Neural crest cell (in vitro differentiated cells): ENCODE measurements at regions not wholly inside any gene's neighbourhood (a gene's known extent, or its start where the extent isn't known, plus 50 kb on each side); places are given as distances from the start of the nearest gene placed in this dataset.

Experiments used
- DNase-seq: peaks from one replicate; pipeline ENCODE4 v3.0.0; 2021; ENCODE audit warnings: low read depth, mixed read lengths, low spot score
- H3K27ac Mint-ChIP-seq: one replicate; pipeline ENCODE4 v1.8.0; 2021; ENCODE audit warnings: mild to moderate bottlenecking, mixed read lengths; ENCODE audit not compliant: unreplicated experiment
- H3K27me3 Mint-ChIP-seq: 2 replicates; pipeline ENCODE4 v1.8.0; 2021; ENCODE audit warnings: low read depth, mild to moderate bottlenecking, mixed read lengths
- H3K36me3 Mint-ChIP-seq: 2 replicates; pipeline ENCODE4 v1.8.0; 2021; ENCODE audit warnings: low read depth, mild to moderate bottlenecking, mixed read lengths
- H3K4me1 Mint-ChIP-seq: 2 replicates; pipeline ENCODE4 v1.8.0; 2021; ENCODE audit warnings: mixed read lengths
- H3K4me3 Mint-ChIP-seq: one replicate; pipeline ENCODE4 v1.8.0; 2021; ENCODE audit warnings: mild to moderate bottlenecking, mixed read lengths
- H3K9me3 Mint-ChIP-seq: 2 replicates; pipeline ENCODE4 v1.8.0; 2021; ENCODE audit warnings: mixed read lengths
- TF ChIP-seq, protein P1 (sequence below): fragments of 200-600 bp; sonication (generic); conservative IDR thresholded peaks from 2 replicates; pipeline ENCODE4 v1.5.0; 2021; ENCODE audit warnings: antibody characterized with exemption, mild to moderate bottlenecking

- H3K4me3 Mint-ChIP-seq, result no peak overlapping the region
- H3K27me3 Mint-ChIP-seq, result no peaks in the 10 kb centered on the region
- peaks cover 5% of the 10 kb centered on the region for H3K9me3 Mint-ChIP-seq
- peaks cover 9% of the 10 kb centered on the region for H3K36me3 Mint-ChIP-seq
- TF ChIP-seq, protein P1, sequence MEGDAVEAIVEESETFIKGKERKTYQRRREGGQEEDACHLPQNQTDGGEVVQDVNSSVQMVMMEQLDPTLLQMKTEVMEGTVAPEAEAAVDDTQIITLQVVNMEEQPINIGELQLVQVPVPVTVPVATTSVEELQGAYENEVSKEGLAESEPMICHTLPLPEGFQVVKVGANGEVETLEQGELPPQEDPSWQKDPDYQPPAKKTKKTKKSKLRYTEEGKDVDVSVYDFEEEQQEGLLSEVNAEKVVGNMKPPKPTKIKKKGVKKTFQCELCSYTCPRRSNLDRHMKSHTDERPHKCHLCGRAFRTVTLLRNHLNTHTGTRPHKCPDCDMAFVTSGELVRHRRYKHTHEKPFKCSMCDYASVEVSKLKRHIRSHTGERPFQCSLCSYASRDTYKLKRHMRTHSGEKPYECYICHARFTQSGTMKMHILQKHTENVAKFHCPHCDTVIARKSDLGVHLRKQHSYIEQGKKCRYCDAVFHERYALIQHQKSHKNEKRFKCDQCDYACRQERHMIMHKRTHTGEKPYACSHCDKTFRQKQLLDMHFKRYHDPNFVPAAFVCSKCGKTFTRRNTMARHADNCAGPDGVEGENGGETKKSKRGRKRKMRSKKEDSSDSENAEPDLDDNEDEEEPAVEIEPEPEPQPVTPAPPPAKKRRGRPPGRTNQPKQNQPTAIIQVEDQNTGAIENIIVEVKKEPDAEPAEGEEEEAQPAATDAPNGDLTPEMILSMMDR, result no peak
- no peak overlapping the region for H3K27ac Mint-ChIP-seq
- no peak for DNase-seq
- no peaks in the 10 kb centered on the region for H3K4me1 Mint-ChIP-seq
These were observed 1039.5 kb upstream of the SLC10A2 start for GRCh38 chr13:104105418-104106355.

DNA sequence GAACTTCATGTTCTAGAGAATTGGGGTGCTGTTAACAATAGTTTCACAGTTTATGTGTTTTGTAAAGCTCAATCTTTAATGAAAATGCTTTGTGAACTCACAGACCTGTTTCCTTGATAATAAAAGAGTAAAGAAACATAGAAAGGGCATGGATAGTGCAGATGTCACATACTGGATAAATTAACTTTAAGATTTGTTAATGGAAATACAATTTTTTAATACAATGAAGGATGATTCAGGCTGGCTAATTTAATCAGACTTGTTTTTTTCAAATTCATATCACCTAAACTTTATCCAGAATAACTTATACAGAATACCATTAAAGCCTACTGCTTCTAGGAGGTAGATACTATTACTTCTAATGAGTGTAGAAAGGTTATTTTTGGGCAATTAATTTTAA lies 1033.5 kb upstream of the SLC10A2 start:
- TF ChIP-seq, protein P1, result no peak
- Mint-ChIP-seq H3K4me1 (no peaks in the 10 kb centered on the region), H3K36me3 (no peaks in the 10 kb centered on the region), H3K27me3 (no peaks in the 10 kb centered on the region), H3K4me3 (no peak overlapping the region), H3K9me3 (peaks cover 4% of the 10 kb centered on the region), H3K27ac (no peak overlapping the region)
- DNase-seq, result no peak

DNA sequence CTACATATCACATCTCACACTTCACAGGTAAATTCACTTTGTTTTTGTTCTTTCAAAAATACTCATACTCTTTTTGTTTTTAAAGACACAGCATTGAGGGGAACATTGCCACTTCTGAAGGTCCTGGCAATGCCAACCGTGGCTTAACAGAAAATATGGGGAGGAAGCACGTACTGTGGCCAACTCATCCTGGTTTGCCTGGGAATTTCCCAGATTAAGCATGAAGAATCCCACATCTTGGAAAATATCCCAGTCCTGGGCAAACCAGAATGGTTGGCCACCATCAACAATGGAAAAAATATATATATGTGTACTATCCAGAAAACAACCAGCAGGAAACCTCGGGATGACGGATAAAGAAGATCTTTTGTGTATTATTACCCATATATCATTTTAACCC lies 1032.2 kb upstream of the SLC10A2 start:
- TF ChIP-seq, protein P1, result no peak
- Mint-ChIP-seq H3K36me3 (no peaks in the 10 kb centered on the region), H3K4me3 (no peak overlapping the region), H3K4me1 (no peaks in the 10 kb centered on the region), H3K27ac (no peak overlapping the region), H3K9me3 (peaks cover 4% of the 10 kb centered on the region), H3K27me3 (no peaks in the 10 kb centered on the region)
- no peak for DNase-seq

GRCh38 chr13:104086759-104087158 lies 1020.5 kb upstream of the SLC10A2 start:
- DNase-seq, result no peak
- H3K27me3 Mint-ChIP-seq, result no peaks in the 10 kb centered on the region

DNA sequence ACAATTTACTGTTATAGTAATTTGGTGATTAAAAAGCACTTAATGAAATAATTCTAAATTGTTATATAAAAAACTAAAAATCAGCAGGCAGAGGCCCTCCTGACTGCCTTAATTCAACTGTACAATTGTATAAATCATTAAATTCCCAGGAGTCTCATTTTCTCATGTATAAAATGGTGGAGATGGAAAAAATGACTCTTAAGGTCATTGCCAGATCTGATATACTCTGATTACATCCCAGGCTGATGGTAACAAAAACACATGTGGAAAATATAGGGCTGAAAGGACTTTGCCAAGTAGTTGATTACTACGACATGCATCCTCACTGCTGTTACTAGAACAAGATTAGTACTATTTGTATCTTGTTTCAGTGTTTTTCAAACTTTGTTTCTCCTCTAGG lies 1020.0 kb upstream of the SLC10A2 start:
- no peak for DNase-seq
- no peaks in the 10 kb centered on the region for H3K4me1 Mint-ChIP-seq
- H3K27me3 Mint-ChIP-seq, result no peaks in the 10 kb centered on the region
- TF ChIP-seq, protein P1, result no peak
- H3K9me3 Mint-ChIP-seq, result peaks cover 12% of the 10 kb centered on the region
- H3K36me3 Mint-ChIP-seq, result peaks cover 3% of the 10 kb centered on the region
- no peak overlapping the region for H3K27ac Mint-ChIP-seq
- no peak overlapping the region for H3K4me3 Mint-ChIP-seq

More at GRCh38 chr13:104086759-104087158, 1020.5 kb upstream of the SLC10A2 start:
- peaks cover 12% of the 10 kb centered on the region for H3K9me3 Mint-ChIP-seq
- H3K4me1 Mint-ChIP-seq, result no peaks in the 10 kb centered on the region
- TF ChIP-seq, protein P1, result no peak
- H3K4me3 Mint-ChIP-seq, result no peak overlapping the region
- peaks cover 3% of the 10 kb centered on the region for H3K36me3 Mint-ChIP-seq
- no peak overlapping the region for H3K27ac Mint-ChIP-seq
